ENCODE measurements at regions not wholly inside any gene's neighbourhood (a gene's known extent, or its start where the extent isn't known, plus 50 kb on each side); places are given as distances from the start of the nearest gene placed in this dataset.

- H3F3A ChIP-seq (replicated peaks; ENCODE audit: low read depth): no peaks in the 10 kb centered on the region
- peaks cover 4% of the 10 kb centered on the region for H3K27me3 Mint-ChIP-seq (ENCODE audit: insufficient read depth, low read depth, poor library complexity)
- peaks cover 28% of the 10 kb centered on the region for H3K9me3 Mint-ChIP-seq
- H3K4me1 ChIP-seq (ENCODE audit: insufficient read depth): no peaks in the 10 kb centered on the region
- H3K4me3 Mint-ChIP-seq: no peak overlapping the region
- no peaks in the 10 kb centered on the region for H3K79me2 ChIP-seq (replicated peaks; ENCODE audit: insufficient read depth)
- no peaks in the 10 kb centered on the region for H3K36me3 ChIP-seq (ENCODE audit: insufficient read depth)
- H2AFZ ChIP-seq: peak overlapping the region; percentile 35; the same call in 1 of the 2 replicates
- H3K9me2 ChIP-seq (ENCODE audit: insufficient read depth): peaks cover 12% of the 10 kb centered on the region; the same call in 1 of the 2 replicates
- ATAC-seq (no peak), DNase-seq (ENCODE audit: low spot score) (no peak)
- no peak overlapping the region for H3K27ac Mint-ChIP-seq
- H3K4me3 ChIP-seq: no peak overlapping the region
- no peaks in the 10 kb centered on the region for H4K20me1 ChIP-seq (replicated peaks; ENCODE audit: insufficient read depth)
- no peak for TF ChIP-seq EZH2 (IDR thresholded peaks at IDR 0.05; ENCODE audit: low read depth, unreplicated experiment)
- TF ChIP-seq ZNF331 (CRISPR knock-in tag; IDR thresholded peaks at IDR 0.05; ENCODE audit: low read depth): no peak
- no peak for TF ChIP-seq REST (IDR thresholded peaks at IDR 0.05; ENCODE audit: unreplicated experiment)
- TF ChIP-seq ZNF462 (CRISPR knock-in tag; IDR thresholded peaks at IDR 0.05): no peak
- no peak for TF ChIP-seq CREB1 (CRISPR knock-in tag; IDR thresholded peaks at IDR 0.05; ENCODE audit: low read depth)
- TF ChIP-seq ETS1 (IDR thresholded peaks at IDR 0.05): no peak
- TF ChIP-seq CTCF (conservative IDR thresholded peaks at IDR 0.05; ENCODE audit: low read depth in 2 of 2): no peak
- no peak for TF ChIP-seq JUNB (IDR thresholded peaks at IDR 0.05; ENCODE audit: unreplicated experiment)
- TF ChIP-seq STAT1 (IDR thresholded peaks at IDR 0.05; ENCODE audit: unreplicated experiment): no peak
- no peak for TF ChIP-seq ZNF114 (CRISPR knock-in tag; IDR thresholded peaks at IDR 0.05)
- TF ChIP-seq NANOG (IDR thresholded peaks at IDR 0.05; ENCODE audit: borderline replicate concordance): no peak
- TF ChIP-seq EZH2phosphoT487 (IDR thresholded peaks at IDR 0.05; ENCODE audit: unreplicated experiment): no peak
- TF ChIP-seq POLR2AphosphoS5 (IDR thresholded peaks at IDR 0.05; ENCODE audit: low read depth): no peak
- peaks cover 27% of the 10 kb centered on the region; the same call in 2 of the 3 replicates for H3K36me3 Mint-ChIP-seq (ENCODE audit: low read depth)
- no peak overlapping the region for H3K27ac ChIP-seq (ENCODE audit: low read depth)
- no peak overlapping the region for H3K4me2 ChIP-seq
- peaks cover 19% of the 10 kb centered on the region for H3K4me1 Mint-ChIP-seq
- H3K27me3 ChIP-seq (ENCODE audit: insufficient read depth): no peaks in the 10 kb centered on the region
Observed at GRCh38 chr1:242582669-242583068, 58.2 kb upstream of the PLD5 start.

Measured in GM23338 (cell line).